NB4 (cell line): ENCODE measurements at regions not wholly inside any gene's neighbourhood (a gene's known extent, or its start where the extent isn't known, plus 50 kb on each side); places are given as distances from the start of the nearest gene placed in this dataset.
A peak's percentile ranks its signal among the peaks of the same experiment; 100 is the strongest.

ENCODE experiments used
- DNase-seq: peaks from one replicate; pipeline ENCODE4 v3.0.0; 2010; ENCODE audit warnings: low read depth
- H3K4me3 ChIP-seq: one replicate; pipeline ENCODE4 v1.5.1; 2011; ENCODE audit warnings: mild to moderate bottlenecking, low read depth, low read length, moderate library complexity
- CTCF ChIP-seq: IDR thresholded peaks from one replicate; pipeline ENCODE4 v1.5.1; 2012; ENCODE audit warnings: low read depth, low read length
- MAX ChIP-seq: IDR thresholded peaks from 2 replicates; pipeline ENCODE4 v1.6.1; 2011; ENCODE audit warnings: low read depth, low read length
- MYC ChIP-seq: IDR thresholded peaks from 2 replicates; pipeline ENCODE4 v1.6.1; 2011; ENCODE audit warnings: low read depth, low read length
- POLR2A ChIP-seq: IDR thresholded peaks from 2 replicates; pipeline ENCODE4 v1.6.1; 2011; ENCODE audit warnings: mild to moderate bottlenecking; ENCODE audit not compliant: insufficient read length; ENCODE audit errors: extremely low read depth

- no peak for DNase-seq
- TF ChIP-seq MAX (no peak), CTCF (no peak), POLR2A (no peak)
- no peak overlapping the region for H3K4me3 ChIP-seq
These were observed 196.1 kb upstream of the ZEB2 start for GRCh38 chr2:144715992-144716391.

GRCh38 chr2:144713410-144713809 is 193.5 kb upstream of the ZEB2 start:
- no peak overlapping the region for H3K4me3 ChIP-seq
- no peak for DNase-seq
- no peak for TF ChIP-seq CTCF
- TF ChIP-seq MAX = no peak
- TF ChIP-seq POLR2A = no peak
- no peak for TF ChIP-seq MYC

GRCh38 chr2:144712550-144712940 is 192.6 kb upstream of the ZEB2 start:
- TF ChIP-seq POLR2A (no peak), MYC (no peak), MAX (no peak), CTCF (no peak)
- DNase-seq = no peak
- no peak overlapping the region for H3K4me3 ChIP-seq

GRCh38 chr2:144711630-144712549 is 192.0 kb upstream of the ZEB2 start:
- TF ChIP-seq MAX (no peak), POLR2A (no peak)
- H3K4me3 ChIP-seq = no peak overlapping the region
- peak; percentile 52 for DNase-seq

- no peak for TF ChIP-seq MAX
- TF ChIP-seq POLR2A = no peak
- TF ChIP-seq MYC = no peak
- TF ChIP-seq CTCF = no peak
- no peak overlapping the region for H3K4me3 ChIP-seq
- no peak for DNase-seq
These were observed 191.2 kb upstream of the ZEB2 start for GRCh38 chr2:144711084-144711483.

GRCh38 chr2:144708626-144709025 is 188.7 kb upstream of the ZEB2 start:
- TF ChIP-seq MAX = no peak
- TF ChIP-seq POLR2A = no peak
- H3K4me3 ChIP-seq = no peak overlapping the region
- peak; percentile 8 for DNase-seq
